Hematopoietic multipotent progenitor cell treated with erythropoietin and hydrocortisone succinate and interleukin-3 and kit ligand, for 4 days (in vitro differentiated cells): ENCODE measurements at regions not wholly inside any gene's neighbourhood (a gene's known extent, or its start where the extent isn't known, plus 50 kb on each side); places are given as distances from the start of the nearest gene placed in this dataset.
"Not testable (repeated sequence)": the region's sequence is repeated elsewhere in the genome, so short reads cannot be mapped to it uniquely, and the experiment has no call there.

Experiments used
- DNase-seq: peaks from one replicate; pipeline ENCODE4 v3.0.0-alpha.2; 2015

GRCh38 chr2:19646987-19647386 is 254.8 kb downstream of the TTC32 start:
- no peak for DNase-seq

- no peak for DNase-seq
These were observed 257.0 kb downstream of the TTC32 start for GRCh38 chr2:19644763-19645162.

DNA sequence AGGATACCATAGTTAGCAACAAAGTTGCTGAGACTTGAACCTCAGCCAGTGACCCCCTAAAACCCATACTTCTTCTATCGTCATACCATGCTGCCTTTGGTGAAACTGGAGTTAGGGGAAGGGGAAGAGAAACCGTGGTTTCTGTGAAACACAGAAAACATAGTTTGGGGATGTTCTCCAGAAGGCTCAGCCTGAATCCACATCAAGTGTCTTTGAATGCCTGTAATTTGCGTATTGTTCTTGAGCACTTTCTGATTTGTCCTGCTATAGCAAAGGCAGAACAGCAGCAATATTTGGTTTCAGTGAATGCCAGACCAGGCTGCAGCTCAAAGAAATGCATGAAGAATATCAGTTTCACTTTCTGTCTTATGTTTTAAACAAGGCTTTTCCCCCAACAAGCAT is 258.7 kb downstream of the TTC32 start:
- DNase-seq = no peak

DNA sequence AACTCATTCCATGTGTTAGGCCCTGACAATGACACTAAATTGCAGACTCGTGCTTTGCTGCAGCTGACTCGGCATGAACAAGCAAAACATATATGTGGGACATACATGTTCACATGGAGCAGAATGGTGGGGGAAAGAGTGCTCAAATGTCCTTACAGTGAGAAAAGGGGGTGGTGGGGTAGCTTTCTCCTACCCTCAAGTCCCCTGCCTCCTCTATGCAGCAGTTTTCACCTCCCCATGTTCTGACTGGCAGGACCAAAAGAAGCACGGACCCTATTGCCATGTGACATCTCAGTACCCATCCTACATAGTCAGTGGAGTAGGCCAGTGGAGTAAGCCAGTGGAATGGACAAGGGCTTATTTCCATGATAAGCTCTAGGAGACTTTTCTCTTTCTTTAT is 259.3 kb downstream of the TTC32 start:
- DNase-seq = no peak

DNA sequence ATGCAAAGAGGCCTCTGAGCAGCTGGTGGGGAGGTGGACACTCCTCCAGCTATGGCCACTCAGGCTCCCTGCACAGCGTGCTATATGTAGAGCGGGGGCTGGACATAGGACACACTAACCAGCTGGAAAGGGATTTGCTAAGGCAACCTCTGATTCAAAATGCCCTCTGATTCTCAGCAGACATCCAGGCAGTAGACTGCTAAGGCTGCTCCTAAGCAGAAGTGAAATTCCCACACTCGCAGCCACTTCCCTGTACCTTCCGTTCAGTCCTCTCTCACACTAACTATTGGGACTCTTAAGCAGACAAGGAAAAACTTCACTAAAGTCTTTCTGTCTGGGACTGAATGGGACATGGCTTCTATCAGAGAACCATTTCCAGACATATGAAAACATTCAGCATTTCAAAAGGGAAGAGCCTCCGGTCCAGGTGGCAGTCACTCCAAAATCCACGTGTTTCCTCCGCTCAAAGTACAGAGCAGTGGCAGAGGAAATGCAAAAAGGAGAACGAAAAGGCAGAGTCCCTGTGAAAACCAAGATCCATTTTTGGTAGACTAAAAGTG is 265.8 kb downstream of the TTC32 start:
- no peak for DNase-seq

GRCh38 chr2:19632403-19632991 is 269.3 kb downstream of the TTC32 start:
- no peak for DNase-seq

- no peak for DNase-seq
These were observed 269.9 kb downstream of the TTC32 start for GRCh38 chr2:19631871-19632270.

GRCh38 chr2:19630921-19631320 is 270.9 kb downstream of the TTC32 start:
- DNase-seq = no peak

GRCh38 chr2:19627359-19627758 is 268.9 kb upstream of the OSR1 start:
- no peak for DNase-seq

DNA sequence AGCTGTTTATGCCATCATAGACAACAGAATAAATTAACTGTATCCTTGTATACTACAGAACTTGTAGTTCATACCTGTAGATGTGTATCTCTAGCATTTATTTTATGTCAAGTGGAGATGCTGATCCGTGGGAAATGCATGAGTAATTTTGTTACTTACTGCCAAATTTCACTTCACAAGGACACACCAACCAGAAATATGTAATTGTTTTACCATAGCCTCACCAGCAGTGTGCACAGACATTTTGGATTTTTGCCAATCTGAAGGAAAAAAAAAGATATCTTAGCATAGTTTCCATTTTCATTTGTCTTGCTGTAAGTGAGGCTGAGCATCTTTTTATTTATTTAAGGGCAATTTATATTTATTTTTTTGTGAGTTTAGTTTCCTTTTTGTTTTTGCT is 265.1 kb upstream of the OSR1 start:
- DNase-seq = no peak

- no peak for DNase-seq
These were observed 258.9 kb upstream of the OSR1 start for GRCh38 chr2:19617257-19617848.

GRCh38 chr2:19615402-19615801 is 257.0 kb upstream of the OSR1 start:
- DNase-seq = not testable (repeated sequence)

- DNase-seq = no peak
These were observed 255.6 kb upstream of the OSR1 start for GRCh38 chr2:19614066-19614465.

DNA sequence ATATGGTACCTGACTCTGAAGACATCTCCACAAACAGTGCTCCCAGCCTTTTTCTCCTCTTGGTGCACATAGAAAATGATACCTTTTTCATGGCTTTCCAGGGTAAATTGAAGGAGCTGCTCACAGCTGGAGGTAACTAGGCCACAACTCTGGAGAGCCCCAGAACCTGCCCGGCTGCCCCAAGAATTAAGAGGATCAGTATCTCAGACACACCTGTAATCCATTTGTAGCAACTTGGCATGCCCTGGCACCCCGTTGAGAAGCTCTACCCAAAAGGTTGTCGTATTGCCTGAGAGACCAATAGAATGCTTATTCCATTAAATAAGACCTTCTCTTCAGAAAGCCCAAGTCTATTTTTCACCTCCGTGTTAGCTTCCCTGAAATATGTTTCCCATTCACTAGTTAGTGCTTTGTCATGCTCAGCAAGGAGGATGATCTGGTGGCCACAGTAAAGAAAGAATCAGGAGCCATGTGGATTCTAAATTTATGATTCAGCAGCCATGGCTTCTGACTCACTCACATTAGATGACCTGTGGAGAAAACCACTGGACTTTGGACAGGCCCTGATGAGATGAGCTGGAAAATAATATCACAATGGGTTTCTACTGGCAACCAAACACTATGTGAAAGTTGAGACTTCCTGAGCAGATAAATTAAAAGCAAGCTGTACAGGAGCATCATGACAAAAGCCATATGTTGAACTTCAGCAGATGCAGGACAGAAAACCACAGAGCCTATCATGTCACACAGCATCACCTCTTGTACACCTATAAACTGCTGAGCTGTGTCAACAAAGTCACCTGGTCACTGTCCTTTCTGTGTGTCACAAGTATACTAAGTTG is 253.3 kb upstream of the OSR1 start:
- no peak for DNase-seq

DNA sequence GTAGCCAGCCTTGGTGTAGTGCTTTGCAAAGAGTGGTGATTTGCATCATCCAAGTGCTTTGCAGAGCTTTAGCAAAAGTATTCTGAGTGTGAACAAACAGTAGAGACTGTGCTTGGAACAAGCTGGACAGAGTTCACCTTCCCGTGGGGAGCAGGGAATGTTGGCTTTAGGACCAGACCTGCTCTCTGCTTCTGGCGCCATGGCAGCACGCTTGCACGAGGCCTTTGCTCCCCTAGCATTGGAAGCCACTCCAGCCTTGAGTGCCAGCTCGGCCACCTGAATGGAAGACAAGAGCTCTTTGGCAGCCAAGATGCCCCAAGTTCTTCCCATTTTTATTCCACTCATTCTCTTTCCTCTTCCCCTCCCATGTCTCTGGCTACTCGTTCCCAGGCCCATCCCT is 250.8 kb upstream of the OSR1 start:
- no peak for DNase-seq

DNA sequence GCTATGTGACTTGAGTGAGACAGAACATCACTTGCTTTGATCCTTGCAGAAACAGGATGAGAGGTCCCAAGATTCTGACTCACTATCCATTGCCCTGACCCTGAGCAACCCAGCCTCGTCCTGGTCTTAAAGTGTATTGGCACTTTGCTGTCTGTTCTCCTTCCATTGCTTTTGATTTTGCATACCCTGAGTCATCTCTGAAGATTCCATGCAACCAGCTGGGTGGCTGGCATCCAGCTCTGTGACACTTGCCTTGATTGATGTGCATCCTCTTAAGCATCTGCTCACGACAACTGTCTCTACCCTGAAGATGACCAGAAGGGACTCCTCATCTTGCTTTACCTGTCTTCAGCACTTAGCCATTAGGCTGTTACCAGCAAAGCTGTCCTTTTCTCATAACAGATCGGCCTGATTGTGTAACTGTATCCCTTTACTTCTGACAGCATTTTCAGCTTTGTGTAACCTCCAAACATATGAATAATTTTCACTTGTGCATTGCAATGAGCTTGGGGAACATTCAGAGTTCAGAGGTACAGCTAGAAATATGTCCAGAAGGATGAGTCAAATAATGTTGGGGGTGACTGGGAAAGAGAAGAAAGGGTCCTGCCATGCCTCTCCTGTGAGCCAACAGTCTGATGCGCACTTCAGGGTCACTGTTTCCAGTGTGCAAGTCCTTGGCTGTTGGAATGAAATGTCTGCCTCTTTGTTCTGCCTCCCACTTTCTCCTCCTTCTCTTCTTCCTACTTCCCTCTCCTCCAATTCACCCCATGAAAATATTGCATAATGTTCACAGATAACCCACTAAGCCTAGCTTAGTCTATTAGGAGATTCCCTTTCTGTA is 249.7 kb upstream of the OSR1 start:
- no peak for DNase-seq

DNA sequence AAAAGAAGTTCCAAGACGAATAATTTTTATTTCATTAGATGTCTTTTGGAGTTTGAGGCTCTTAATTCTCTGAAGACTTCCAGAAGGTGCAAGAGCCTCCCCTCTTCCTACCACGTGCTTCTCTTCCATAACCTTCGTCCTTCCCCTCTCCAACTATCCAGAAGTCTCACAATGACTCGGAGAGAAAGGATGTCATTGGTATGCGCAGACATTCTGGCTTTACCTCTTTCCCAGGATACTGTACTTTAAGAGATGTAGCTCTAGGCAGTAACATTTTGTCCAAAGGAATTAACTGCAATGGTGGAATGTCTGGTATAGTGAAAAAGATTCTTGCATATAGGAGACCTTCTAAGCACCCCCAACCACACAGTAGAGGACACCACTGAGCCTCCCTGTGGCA is 249.0 kb upstream of the OSR1 start:
- DNase-seq = no peak

DNA sequence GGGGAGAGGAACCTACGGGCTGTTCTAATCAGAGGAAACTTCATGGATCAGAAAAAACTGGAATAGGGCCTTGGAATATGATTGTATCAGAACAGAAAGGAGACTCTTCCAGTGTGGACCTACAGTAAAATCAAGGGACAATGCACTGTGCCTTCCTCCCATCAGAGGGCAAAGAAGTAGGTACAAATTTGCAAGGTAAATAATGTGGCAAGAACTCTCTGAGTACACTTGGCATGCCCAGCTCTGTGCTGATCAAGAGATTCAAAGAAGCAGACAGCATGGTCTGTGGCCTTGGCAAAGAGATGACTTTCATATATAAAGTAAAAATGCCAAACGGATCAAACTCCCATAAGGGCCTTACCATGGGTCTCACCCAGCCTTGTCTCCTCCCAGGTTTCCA is 242.6 kb upstream of the OSR1 start:
- DNase-seq = no peak

DNA sequence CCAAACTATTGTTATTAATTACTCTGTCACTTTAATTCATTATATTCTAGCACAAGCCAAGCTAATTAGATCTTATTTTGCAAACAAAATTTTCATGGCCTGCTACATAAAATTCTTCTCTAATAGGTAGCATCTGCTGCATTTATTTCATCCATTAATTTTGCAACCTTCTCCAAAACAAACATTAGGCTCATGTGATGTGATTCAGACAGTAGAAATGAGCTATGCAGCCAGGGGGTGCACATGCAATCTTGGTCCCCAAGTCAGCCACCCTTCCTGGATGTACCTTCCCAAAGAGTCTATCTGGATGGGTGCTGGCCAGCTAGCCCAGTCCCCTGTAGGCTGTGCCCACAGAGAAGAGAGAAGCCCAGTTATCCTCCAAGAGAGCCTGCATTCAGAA is 242.1 kb upstream of the OSR1 start:
- no peak for DNase-seq

GRCh38 chr2:19598971-19599370 is 240.5 kb upstream of the OSR1 start:
- DNase-seq = no peak

DNA sequence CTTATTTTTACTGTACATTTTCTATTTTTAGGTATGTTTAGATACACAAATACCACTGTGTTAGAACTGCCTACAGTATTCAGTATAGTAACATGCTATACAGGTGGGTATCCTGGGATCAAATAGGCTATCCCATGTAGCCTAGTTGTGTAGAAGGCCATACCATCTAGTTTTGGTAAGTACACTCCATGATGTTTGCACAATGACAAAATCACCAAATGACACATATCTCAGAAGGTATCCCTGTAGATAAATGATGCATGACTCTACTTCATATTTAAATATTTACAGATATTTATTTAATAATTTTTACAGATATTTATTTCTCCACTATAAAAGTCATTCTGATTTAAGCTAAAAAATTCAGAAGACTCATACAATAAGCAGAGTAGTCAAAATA is 233.8 kb upstream of the OSR1 start:
- DNase-seq = no peak

DNA sequence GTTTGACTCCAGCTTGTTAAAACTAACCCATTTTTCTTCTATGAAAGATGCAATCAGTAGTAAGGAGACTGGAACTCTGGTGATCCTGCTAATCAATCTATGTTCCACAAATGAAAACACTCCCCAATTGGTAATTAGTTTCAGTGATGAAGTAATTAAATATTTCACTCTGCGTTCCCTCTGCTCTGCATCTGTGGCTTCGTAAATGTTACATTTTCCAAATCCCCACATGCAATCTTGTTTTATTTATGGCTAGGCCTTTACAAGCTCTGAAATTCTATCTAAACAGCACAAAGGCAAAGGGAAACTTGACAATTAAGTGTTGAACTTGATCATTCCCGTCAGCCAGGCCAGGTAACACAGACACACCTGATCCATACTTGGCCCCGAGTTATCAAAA is 231.4 kb upstream of the OSR1 start:
- DNase-seq = no peak

- no peak for DNase-seq
These were observed 222.4 kb upstream of the OSR1 start for GRCh38 chr2:19580830-19581229.
